B cell (primary cell): ENCODE measurements at regions not wholly inside any gene's neighbourhood (a gene's known extent, or its start where the extent isn't known, plus 50 kb on each side); places are given as distances from the start of the nearest gene placed in this dataset.

ENCODE experiments used
- ATAC-seq: fragments of 200-7000 bp; cut with Tn5 transposase; one replicate; pipeline ENCODE4 v1.10.0; 2021; ENCODE audit warnings: low read depth, mild to moderate bottlenecking, moderate number of reproducible peaks, moderate library complexity
- CTCF ChIA-PET: fragments of 350-600 bp; sonication (Branson Sonifier 250); formaldehyde crosslinking; loops from one replicate; lab custom pipeline; 2021; ENCODE audit warnings: antibody characterized with exemption, inconsistent platforms; lab: Charles Lee
- POLR2A ChIA-PET: fragments of 350-600 bp; sonication (Branson Sonifier 250); formaldehyde crosslinking; loops from one replicate; lab custom pipeline; 2021; ENCODE audit warnings: antibody characterized with exemption; lab: Charles Lee
- DNase-seq: peaks from one replicate; pipeline ENCODE4 v3.0.0; 2013
- H2AFZ ChIP-seq: 2 replicates; pipeline ENCODE4 v1.6.1; 2012; ENCODE audit warnings: mild to moderate bottlenecking, low read depth, low read length; ENCODE audit not compliant: insufficient read depth, poor library complexity, severe bottlenecking
- H3K27ac ChIP-seq, 2 donors: 1 replicate in 1 of 2; 2 replicates in 1 of 2; pipeline ENCODE4 v1.5.1; 2012 to 2013; ENCODE audit warnings: low read length in 2 of 2, mild to moderate bottlenecking in 2 of 2, moderate library complexity in 1 of 2
- H3K27me3 ChIP-seq, 4 experiments: fragments of 200-600 bp in 1 of 4; sonication (generic) in 1 of 4; replicated peaks in 1 of 4; 1 replicate in 2 of 4; 2 replicates in 2 of 4; pipeline versions ENCODE4 v1.6.1 to v1.7.0; 2013 to 2016; ENCODE audit warnings: low read length in 3 of 4, mild to moderate bottlenecking in 2 of 4, mixed read lengths in 1 of 4, moderate library complexity in 1 of 4; ENCODE audit not compliant: insufficient read depth in 4 of 4, control insufficient read depth in 3 of 4; ENCODE audit errors: control extremely low read depth in 1 of 4
- H3K36me3 ChIP-seq, 2 experiments: replicated peaks in 1 of 2; 1 replicate in 1 of 2; 2 replicates in 1 of 2; pipeline versions ENCODE4 v1.6.1 to v1.7.1; 2013; ENCODE audit warnings: low read length in 1 of 2; ENCODE audit not compliant: insufficient read depth in 2 of 2, control insufficient read depth in 1 of 2; ENCODE audit errors: control extremely low read depth in 1 of 2, extremely low read depth in 1 of 2
- H3K4me1 ChIP-seq, 2 donors: fragments of 200-600 bp in 1 of 2; sonication (generic) in 1 of 2; 1 replicate in 1 of 2; 2 replicates in 1 of 2; pipeline versions ENCODE4 v1.5.1 to v1.6.1; 2013 to 2017; ENCODE audit warnings: low read length in 2 of 2; ENCODE audit not compliant: control insufficient read depth in 2 of 2, insufficient read depth in 2 of 2
- H3K4me2 ChIP-seq: replicated peaks from 2 replicates; pipeline ENCODE3; 2012; ENCODE audit warnings: mild to moderate bottlenecking, low read depth, low read length; ENCODE audit not compliant: poor library complexity, severe bottlenecking
- H3K4me3 ChIP-seq, 5 experiments: fragments of 200-600 bp in 1 of 5; sonication (generic) in 1 of 5; 1 replicate in 3 of 5; 2 replicates in 2 of 5; pipeline versions ENCODE4 v1.5.1 to v1.7.0; 2011 to 2016; ENCODE audit warnings: low read length in 4 of 5, mild to moderate bottlenecking in 4 of 5, low read depth in 2 of 5, control low read depth in 1 of 5, moderate library complexity in 1 of 5; ENCODE audit not compliant: insufficient read depth in 1 of 5; ENCODE audit errors: control extremely low read depth in 1 of 5, extremely low read depth in 1 of 5
- H3K79me2 ChIP-seq: fragments of 200-600 bp; sonication (generic); one replicate; pipeline ENCODE4 v1.6.0; 2016; ENCODE audit warnings: low read length; ENCODE audit not compliant: control insufficient read depth, insufficient read depth
- H3K9ac ChIP-seq: fragments of 200-600 bp; sonication (generic); 2 replicates; pipeline ENCODE4 v1.6.1; 2017; ENCODE audit warnings: mild to moderate bottlenecking, low read length, moderate library complexity
- H3K9me3 ChIP-seq, 3 donors: one replicate each; pipeline versions ENCODE4 v1.6.1 to v1.7.1; 2013; ENCODE audit warnings: low read length in 2 of 3; ENCODE audit not compliant: control insufficient read depth in 2 of 3, insufficient read depth in 1 of 3; ENCODE audit errors: control extremely low read depth in 1 of 3
- H4K20me1 ChIP-seq: 2 replicates; pipeline ENCODE4 v1.6.0; 2012; ENCODE audit warnings: mild to moderate bottlenecking, low read length; ENCODE audit not compliant: insufficient read depth, control insufficient read depth, poor library complexity, severe bottlenecking
- H3K27ac Mint-ChIP-seq: one replicate; pipeline ENCODE4 v1.8.0; 2021; ENCODE audit warnings: mixed read lengths
- H3K27me3 Mint-ChIP-seq: one replicate; pipeline ENCODE4 v1.8.0; 2021; ENCODE audit warnings: mixed read lengths
- H3K4me1 Mint-ChIP-seq: one replicate; pipeline ENCODE4 v1.8.0; 2021; ENCODE audit warnings: mixed read lengths
- H3K4me3 Mint-ChIP-seq: one replicate; pipeline ENCODE4 v1.8.0; 2021; ENCODE audit warnings: mixed read lengths
- H3K9me3 Mint-ChIP-seq: one replicate; pipeline ENCODE4 v1.8.0; 2022; ENCODE audit warnings: mixed read lengths; ENCODE audit not compliant: insufficient read depth
- EZH2 ChIP-seq: IDR thresholded peaks from 2 replicates; pipeline ENCODE4 v1.6.1; 2012; ENCODE audit warnings: borderline replicate concordance, low read depth, mild to moderate bottlenecking, moderate library complexity, low read length; ENCODE audit not compliant: insufficient read depth, poor library complexity, severe bottlenecking
- WGBS: methylation state at CpG from one replicate; pipeline ENCODE4 v1.1.5; 2013; ENCODE audit warnings: missing lambda C conversion rate; ENCODE audit not compliant: insufficient coverage; 5-methylcytosine and 5-hydroxymethylcytosine counted together
- intact Hi-C: fragments of 100-400 bp; cut with micrococcal nuclease; formaldehyde crosslinking; loops from one replicate; pipeline ENCODE4 v1.10.0; 2022
- TF ChIP-seq, protein P1 (sequence below): fragments of 200-600 bp; IDR thresholded peaks from one replicate; pipeline ENCODE4 v1.8.0; 2022; ENCODE audit warnings: antibody characterized with exemption, mild to moderate bottlenecking

DNA sequence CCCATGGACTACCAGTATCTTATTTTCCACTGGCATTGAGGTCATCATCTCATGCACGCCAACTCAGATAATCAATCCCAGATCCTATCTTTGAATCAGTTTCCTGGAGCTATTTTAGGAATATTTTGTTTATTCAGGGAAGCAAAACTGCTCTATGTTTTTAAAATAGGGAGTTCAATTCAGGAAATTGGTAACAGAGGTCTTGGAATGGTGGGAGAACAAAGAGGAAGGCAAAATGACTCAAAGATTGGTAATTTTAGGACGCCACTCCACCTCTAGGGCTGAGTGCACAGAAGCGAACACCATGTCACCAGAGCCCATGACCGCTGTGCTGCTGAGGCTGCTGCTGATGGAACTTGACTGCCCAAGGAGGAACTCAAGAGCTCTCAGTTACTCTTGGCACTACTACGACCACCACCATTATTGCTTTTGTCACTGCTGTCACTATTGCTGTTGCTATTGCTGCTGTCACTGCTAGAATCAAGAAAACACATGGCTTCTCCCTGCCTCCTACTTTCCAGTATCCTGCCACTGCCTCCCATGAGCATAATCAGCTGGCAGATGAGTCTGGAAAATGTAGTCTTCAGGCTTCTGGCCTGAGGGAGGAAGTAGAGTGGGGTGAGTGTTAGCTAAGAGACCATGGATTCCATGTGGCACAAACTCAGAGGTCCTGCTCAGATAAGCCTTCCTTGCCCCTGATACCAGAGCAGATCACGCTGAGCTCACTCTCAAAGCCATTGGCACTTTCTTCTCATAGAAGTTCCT is 71.6 kb upstream of the CNIH3 start:
- Histone ChIP-seq H3K4me1 (no peaks in the 10 kb centered on the region), H3K79me2 (no peaks in the 10 kb centered on the region), H3K9ac (no peak overlapping the region), H3K27me3 (no peaks in the 10 kb centered on the region), H4K20me1 (no peaks in the 10 kb centered on the region), H3K4me3 (no peak overlapping the region), H2AFZ (no peak overlapping the region), H3K9me3 (no peaks in the 10 kb centered on the region), H3K4me2 (no peak overlapping the region), H3K36me3 (no peaks in the 10 kb centered on the region), H3K27ac (no peak overlapping the region)
- no peak for TF ChIP-seq EZH2
- TF ChIP-seq, protein P1, sequence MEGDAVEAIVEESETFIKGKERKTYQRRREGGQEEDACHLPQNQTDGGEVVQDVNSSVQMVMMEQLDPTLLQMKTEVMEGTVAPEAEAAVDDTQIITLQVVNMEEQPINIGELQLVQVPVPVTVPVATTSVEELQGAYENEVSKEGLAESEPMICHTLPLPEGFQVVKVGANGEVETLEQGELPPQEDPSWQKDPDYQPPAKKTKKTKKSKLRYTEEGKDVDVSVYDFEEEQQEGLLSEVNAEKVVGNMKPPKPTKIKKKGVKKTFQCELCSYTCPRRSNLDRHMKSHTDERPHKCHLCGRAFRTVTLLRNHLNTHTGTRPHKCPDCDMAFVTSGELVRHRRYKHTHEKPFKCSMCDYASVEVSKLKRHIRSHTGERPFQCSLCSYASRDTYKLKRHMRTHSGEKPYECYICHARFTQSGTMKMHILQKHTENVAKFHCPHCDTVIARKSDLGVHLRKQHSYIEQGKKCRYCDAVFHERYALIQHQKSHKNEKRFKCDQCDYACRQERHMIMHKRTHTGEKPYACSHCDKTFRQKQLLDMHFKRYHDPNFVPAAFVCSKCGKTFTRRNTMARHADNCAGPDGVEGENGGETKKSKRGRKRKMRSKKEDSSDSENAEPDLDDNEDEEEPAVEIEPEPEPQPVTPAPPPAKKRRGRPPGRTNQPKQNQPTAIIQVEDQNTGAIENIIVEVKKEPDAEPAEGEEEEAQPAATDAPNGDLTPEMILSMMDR = no peak
- ATAC-seq (no peak), DNase-seq (no peak)
- H3K27me3 Mint-ChIP-seq = peaks cover 23% of the 10 kb centered on the region
- H3K4me1 Mint-ChIP-seq = no peaks in the 10 kb centered on the region
- intact Hi-C loops = no loop called here
- no peak overlapping the region for H3K4me3 Mint-ChIP-seq
- no peak overlapping the region for H3K27ac Mint-ChIP-seq
- WGBS = 89% methylated on average over 4 of the region's 6 CpGs
- POLR2A ChIA-PET = no interaction called here
- no peaks in the 10 kb centered on the region for H3K9me3 Mint-ChIP-seq
- CTCF ChIA-PET = no interaction called here

GRCh38 chr1:224545571-224545970 is 70.5 kb upstream of the CNIH3 start:
- no peak for DNase-seq
- Mint-ChIP-seq H3K27ac (no peak overlapping the region), H3K27me3 (peaks cover 17% of the 10 kb centered on the region), H3K4me3 (no peak overlapping the region), H3K9me3 (no peaks in the 10 kb centered on the region), H3K4me1 (no peaks in the 10 kb centered on the region)
- Histone ChIP-seq H3K4me3 (no peak overlapping the region), H3K9me3 (no peaks in the 10 kb centered on the region), H4K20me1 (no peaks in the 10 kb centered on the region), H3K27me3 (no peaks in the 10 kb centered on the region), H2AFZ (no peak overlapping the region), H3K9ac (no peak overlapping the region), H3K4me1 (no peaks in the 10 kb centered on the region), H3K79me2 (no peaks in the 10 kb centered on the region), H3K36me3 (no peaks in the 10 kb centered on the region), H3K27ac (no peak overlapping the region), H3K4me2 (no peak overlapping the region)
- intact Hi-C loops = no loop called here
- CTCF ChIA-PET = no interaction called here
- POLR2A ChIA-PET = no interaction called here
- ATAC-seq = no peak
- no peak for TF ChIP-seq EZH2
- TF ChIP-seq, protein P1 = no peak
- WGBS = 100% methylated on average over 1 of the region's 4 CpGs
